Esophagus muscularis mucosa (tissue), 3 donors: ENCODE measurements at regions not wholly inside any gene's neighbourhood (a gene's known extent, or its start where the extent isn't known, plus 50 kb on each side); places are given as distances from the start of the nearest gene placed in this dataset.

Source experiments
- EP300 ChIP-seq: sonication (generic); formaldehyde crosslinking; IDR thresholded peaks from one replicate; pipeline ENCODE4 v1.6.1; 2017; ENCODE audit warnings: antibody characterized with exemption
- TF ChIP-seq, protein P1 (sequence below), 3 experiments: fragments of 200-600 bp in 2 of 3; fragments of 450-650 bp in 1 of 3; sonication (generic) in 2 of 3; IDR thresholded peaks; one replicate each; pipeline ENCODE4 v1.5.1; 2017 to 2019; ENCODE audit warnings: antibody characterized with exemption in 3 of 3, mild to moderate bottlenecking in 2 of 3, moderate library complexity in 1 of 3

DNA sequence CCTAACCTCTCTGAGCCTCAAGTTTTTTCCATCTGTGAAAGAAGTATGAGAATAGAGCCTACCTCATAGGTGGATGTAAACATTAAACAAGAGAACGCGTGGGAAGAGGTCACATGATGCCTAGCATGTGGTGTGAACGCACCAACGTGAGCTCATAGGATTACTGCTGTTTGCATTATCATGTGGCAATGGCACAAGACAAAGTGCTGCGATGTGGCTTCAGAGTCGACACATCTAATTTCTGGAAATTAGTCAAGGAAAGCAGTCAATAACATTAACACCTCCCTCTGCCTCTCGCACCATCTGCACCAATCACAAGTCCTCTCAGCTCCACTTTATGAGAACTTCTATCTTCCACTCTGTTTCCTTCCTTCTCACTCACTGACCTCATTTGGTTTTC lies 489.7 kb downstream of the COG6 start:
- TF ChIP-seq, protein P1, sequence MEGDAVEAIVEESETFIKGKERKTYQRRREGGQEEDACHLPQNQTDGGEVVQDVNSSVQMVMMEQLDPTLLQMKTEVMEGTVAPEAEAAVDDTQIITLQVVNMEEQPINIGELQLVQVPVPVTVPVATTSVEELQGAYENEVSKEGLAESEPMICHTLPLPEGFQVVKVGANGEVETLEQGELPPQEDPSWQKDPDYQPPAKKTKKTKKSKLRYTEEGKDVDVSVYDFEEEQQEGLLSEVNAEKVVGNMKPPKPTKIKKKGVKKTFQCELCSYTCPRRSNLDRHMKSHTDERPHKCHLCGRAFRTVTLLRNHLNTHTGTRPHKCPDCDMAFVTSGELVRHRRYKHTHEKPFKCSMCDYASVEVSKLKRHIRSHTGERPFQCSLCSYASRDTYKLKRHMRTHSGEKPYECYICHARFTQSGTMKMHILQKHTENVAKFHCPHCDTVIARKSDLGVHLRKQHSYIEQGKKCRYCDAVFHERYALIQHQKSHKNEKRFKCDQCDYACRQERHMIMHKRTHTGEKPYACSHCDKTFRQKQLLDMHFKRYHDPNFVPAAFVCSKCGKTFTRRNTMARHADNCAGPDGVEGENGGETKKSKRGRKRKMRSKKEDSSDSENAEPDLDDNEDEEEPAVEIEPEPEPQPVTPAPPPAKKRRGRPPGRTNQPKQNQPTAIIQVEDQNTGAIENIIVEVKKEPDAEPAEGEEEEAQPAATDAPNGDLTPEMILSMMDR (IDR thresholded peaks at IDR 0.05): no peak
- TF ChIP-seq EP300: no peak
